Bronchial epithelial cell (primary cell): ENCODE measurements at regions not wholly inside any gene's neighbourhood (a gene's known extent, or its start where the extent isn't known, plus 50 kb on each side); places are given as distances from the start of the nearest gene placed in this dataset.
A peak's percentile ranks its signal among the peaks of the same experiment; 100 is the strongest.

Experiments used
- DNase-seq: peaks from one replicate; pipeline ENCODE4 v3.0.0-alpha.2; 2010; ENCODE audit warnings: low read depth
- FAIRE-seq: peaks from 2 replicates; lab custom pipeline; 2011; peaks lifted over from hg19 to GRCh38; lab: Jason Lieb, UNC
- H3K27me3 ChIP-seq: 2 replicates; pipeline ENCODE4 v1.5.1; 2011; ENCODE audit warnings: low read length; ENCODE audit not compliant: control insufficient read depth, insufficient read depth
- H3K36me3 ChIP-seq: 2 replicates; pipeline ENCODE4 v1.5.1; 2011; ENCODE audit warnings: low read length; ENCODE audit not compliant: control insufficient read depth, insufficient read depth
- H3K4me3 ChIP-seq: 2 replicates; pipeline ENCODE4 v1.5.1; 2011; ENCODE audit warnings: mild to moderate bottlenecking, low read depth, low read length, control low read depth
- CTCF ChIP-seq: IDR thresholded peaks from 2 replicates; pipeline ENCODE4 v1.5.1; 2011; ENCODE audit warnings: mild to moderate bottlenecking, moderate library complexity, low read length, control low read depth, inconsistent platforms; ENCODE audit not compliant: insufficient read depth, severe bottlenecking

- Histone ChIP-seq H3K36me3 (no peaks in the 10 kb centered on the region), H3K27me3 (no peaks in the 10 kb centered on the region), H3K4me3 (no peak overlapping the region)
- no peak for TF ChIP-seq CTCF
- DNase-seq (no peak), FAIRE-seq (no peak)
These were observed 79.5 kb upstream of the ZNF385D start for GRCh38 chr3:21830541-21830940.

- Histone ChIP-seq H3K27me3 (no peaks in the 10 kb centered on the region), H3K4me3 (no peak overlapping the region), H3K36me3 (no peaks in the 10 kb centered on the region)
- peak; percentile 18 for DNase-seq
- FAIRE-seq, result no peak
- TF ChIP-seq CTCF, result no peak
These were observed 84.3 kb upstream of the ZNF385D start for GRCh38 chr3:21835264-21835663.

- no peaks in the 10 kb centered on the region for H3K27me3 ChIP-seq
- no peak for DNase-seq
- H3K36me3 ChIP-seq, result no peaks in the 10 kb centered on the region
- no peak for TF ChIP-seq CTCF
- FAIRE-seq, result peak; percentile 23
- H3K4me3 ChIP-seq, result no peak overlapping the region
These were observed 85.2 kb upstream of the ZNF385D start for GRCh38 chr3:21836227-21836626.

GRCh38 chr3:21839176-21839575 is 88.2 kb upstream of the ZNF385D start:
- no peak for DNase-seq
- Histone ChIP-seq H3K36me3 (no peaks in the 10 kb centered on the region), H3K4me3 (no peak overlapping the region), H3K27me3 (no peaks in the 10 kb centered on the region)
- FAIRE-seq, result no peak
- no peak for TF ChIP-seq CTCF

- H3K36me3 ChIP-seq, result no peaks in the 10 kb centered on the region
- DNase-seq (peak; percentile 1), FAIRE-seq (no peak)
- TF ChIP-seq CTCF, result peak; percentile 9
- H3K27me3 ChIP-seq, result no peaks in the 10 kb centered on the region
- no peak overlapping the region for H3K4me3 ChIP-seq
These were observed 88.6 kb upstream of the ZNF385D start for GRCh38 chr3:21839592-21839991.

GRCh38 chr3:21847005-21847404 is 96.0 kb upstream of the ZNF385D start:
- FAIRE-seq (no peak), DNase-seq (peak; percentile 18)
- TF ChIP-seq CTCF, result no peak
- no peaks in the 10 kb centered on the region for H3K36me3 ChIP-seq
- H3K27me3 ChIP-seq, result no peaks in the 10 kb centered on the region
- H3K4me3 ChIP-seq, result no peak overlapping the region
